Transverse colon (tissue), 4 donors: ENCODE measurements at regions not wholly inside any gene's neighbourhood (a gene's known extent, or its start where the extent isn't known, plus 50 kb on each side); places are given as distances from the start of the nearest gene placed in this dataset.

Source experiments
- EP300 ChIP-seq: sonication (generic); formaldehyde crosslinking; IDR thresholded peaks from one replicate; pipeline ENCODE4 v1.6.1; 2017; ENCODE audit warnings: antibody characterized with exemption, low read depth
- POLR2A ChIP-seq: fragments of 450-650 bp; IDR thresholded peaks from one replicate; pipeline ENCODE4 v1.6.1; 2016; ENCODE audit warnings: antibody characterized with exemption, mild to moderate bottlenecking, moderate library complexity
- POLR2AphosphoS5 ChIP-seq, 3 donors: sonication (generic); formaldehyde crosslinking; IDR thresholded peaks; one replicate each; pipeline ENCODE4 v1.6.1; 2016; ENCODE audit warnings: antibody characterized with exemption in 3 of 3
- TF ChIP-seq, protein P1 (sequence below), 5 experiments: fragments of 200-600 bp in 3 of 5; fragments of 450-650 bp in 2 of 5; sonication (generic) in 3 of 5; IDR thresholded peaks; 1 replicate in 2 of 5; 2 replicates in 3 of 5; pipeline ENCODE4 v1.5.1; 2016 to 2017; ENCODE audit warnings: antibody characterized with exemption in 5 of 5, inconsistent platforms in 3 of 5, mild to moderate bottlenecking in 2 of 5, moderate library complexity in 1 of 5

- TF ChIP-seq, protein P1, sequence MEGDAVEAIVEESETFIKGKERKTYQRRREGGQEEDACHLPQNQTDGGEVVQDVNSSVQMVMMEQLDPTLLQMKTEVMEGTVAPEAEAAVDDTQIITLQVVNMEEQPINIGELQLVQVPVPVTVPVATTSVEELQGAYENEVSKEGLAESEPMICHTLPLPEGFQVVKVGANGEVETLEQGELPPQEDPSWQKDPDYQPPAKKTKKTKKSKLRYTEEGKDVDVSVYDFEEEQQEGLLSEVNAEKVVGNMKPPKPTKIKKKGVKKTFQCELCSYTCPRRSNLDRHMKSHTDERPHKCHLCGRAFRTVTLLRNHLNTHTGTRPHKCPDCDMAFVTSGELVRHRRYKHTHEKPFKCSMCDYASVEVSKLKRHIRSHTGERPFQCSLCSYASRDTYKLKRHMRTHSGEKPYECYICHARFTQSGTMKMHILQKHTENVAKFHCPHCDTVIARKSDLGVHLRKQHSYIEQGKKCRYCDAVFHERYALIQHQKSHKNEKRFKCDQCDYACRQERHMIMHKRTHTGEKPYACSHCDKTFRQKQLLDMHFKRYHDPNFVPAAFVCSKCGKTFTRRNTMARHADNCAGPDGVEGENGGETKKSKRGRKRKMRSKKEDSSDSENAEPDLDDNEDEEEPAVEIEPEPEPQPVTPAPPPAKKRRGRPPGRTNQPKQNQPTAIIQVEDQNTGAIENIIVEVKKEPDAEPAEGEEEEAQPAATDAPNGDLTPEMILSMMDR (IDR thresholded peaks at IDR 0.05), result no peak
- TF ChIP-seq POLR2A, result no peak
- no peak for TF ChIP-seq POLR2AphosphoS5 (IDR thresholded peaks at IDR 0.05)
- no peak for TF ChIP-seq EP300
These were observed 254.0 kb upstream of the STXBP6 start for GRCh38 chr14:25303934-25304333.
